ENCODE measurements at regions not wholly inside any gene's neighbourhood (a gene's known extent, or its start where the extent isn't known, plus 50 kb on each side); places are given as distances from the start of the nearest gene placed in this dataset.

DNA sequence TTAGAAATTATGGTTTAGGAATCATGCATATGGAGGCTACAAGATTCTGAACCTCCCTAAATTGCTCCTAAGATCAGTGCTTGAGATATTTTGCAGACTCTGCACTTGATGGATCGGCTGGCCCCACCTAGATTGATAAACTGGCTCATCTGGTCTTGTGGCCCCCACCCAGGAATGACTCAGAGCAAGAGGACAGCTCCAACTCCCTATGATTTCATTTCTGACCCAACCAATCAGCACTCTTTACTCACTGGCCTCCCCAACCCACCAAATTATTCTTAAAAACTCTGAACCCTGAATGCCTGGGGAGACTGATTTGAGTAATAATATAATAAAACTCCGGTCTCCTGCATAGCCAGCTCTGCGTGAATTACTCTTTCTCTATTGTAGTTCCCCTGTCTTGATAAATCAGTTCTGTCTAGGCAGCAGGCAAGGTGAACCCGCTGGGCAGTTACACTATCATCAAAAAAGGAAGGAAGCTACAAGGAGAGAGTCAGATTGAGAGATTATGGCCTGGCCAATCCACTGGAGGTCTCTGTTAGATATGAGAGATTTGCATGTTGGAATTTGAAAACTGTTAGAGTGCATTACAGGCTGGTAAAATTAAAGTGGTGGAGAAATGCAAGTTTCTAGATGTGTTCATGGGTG lies 245.8 kb downstream of the CSNK2A3 start:
- Mint-ChIP-seq H3K9me3 (no peaks in the 10 kb centered on the region), H3K4me3 (no peak overlapping the region), H3K27ac (ENCODE audit: unreplicated experiment) (no peak overlapping the region)

DNA sequence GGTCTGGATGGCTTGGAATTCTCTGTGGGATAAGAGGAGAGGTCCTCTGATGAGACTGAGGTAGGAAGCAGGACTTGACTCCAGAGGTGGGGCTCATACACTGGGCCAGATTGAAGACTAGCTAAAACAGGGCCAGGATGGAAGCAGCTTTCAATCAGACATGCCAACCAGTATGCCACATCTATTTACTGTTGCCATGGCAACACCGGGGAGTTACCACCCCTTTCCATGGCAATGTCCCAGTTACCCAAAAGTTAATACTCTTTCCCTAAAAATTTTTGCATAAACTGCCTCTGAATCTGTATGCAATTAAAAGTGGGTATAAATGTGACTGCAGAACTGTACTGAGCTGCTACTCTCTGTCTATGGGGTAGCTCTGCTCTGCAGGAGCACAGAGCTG lies 247.5 kb upstream of the ZBED5 start:
- TF ChIP-seq, protein P1, sequence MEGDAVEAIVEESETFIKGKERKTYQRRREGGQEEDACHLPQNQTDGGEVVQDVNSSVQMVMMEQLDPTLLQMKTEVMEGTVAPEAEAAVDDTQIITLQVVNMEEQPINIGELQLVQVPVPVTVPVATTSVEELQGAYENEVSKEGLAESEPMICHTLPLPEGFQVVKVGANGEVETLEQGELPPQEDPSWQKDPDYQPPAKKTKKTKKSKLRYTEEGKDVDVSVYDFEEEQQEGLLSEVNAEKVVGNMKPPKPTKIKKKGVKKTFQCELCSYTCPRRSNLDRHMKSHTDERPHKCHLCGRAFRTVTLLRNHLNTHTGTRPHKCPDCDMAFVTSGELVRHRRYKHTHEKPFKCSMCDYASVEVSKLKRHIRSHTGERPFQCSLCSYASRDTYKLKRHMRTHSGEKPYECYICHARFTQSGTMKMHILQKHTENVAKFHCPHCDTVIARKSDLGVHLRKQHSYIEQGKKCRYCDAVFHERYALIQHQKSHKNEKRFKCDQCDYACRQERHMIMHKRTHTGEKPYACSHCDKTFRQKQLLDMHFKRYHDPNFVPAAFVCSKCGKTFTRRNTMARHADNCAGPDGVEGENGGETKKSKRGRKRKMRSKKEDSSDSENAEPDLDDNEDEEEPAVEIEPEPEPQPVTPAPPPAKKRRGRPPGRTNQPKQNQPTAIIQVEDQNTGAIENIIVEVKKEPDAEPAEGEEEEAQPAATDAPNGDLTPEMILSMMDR (conservative IDR thresholded peaks at IDR 0.05): no peak
- Mint-ChIP-seq H3K27me3 (ENCODE audit: low read depth) (no peaks in the 10 kb centered on the region), H3K9me3 (peaks cover 2% of the 10 kb centered on the region), H3K36me3 (ENCODE audit: low read depth) (no peaks in the 10 kb centered on the region), H3K4me3 (no peak overlapping the region), H3K4me1 (no peaks in the 10 kb centered on the region), H3K27ac (ENCODE audit: unreplicated experiment) (no peak overlapping the region)
- DNase-seq (ENCODE audit: low read depth, low spot score): no peak

More for the DNA sequence above, 245.8 kb downstream of the CSNK2A3 start:
- no peaks in the 10 kb centered on the region for H3K27me3 Mint-ChIP-seq (ENCODE audit: low read depth)
- TF ChIP-seq, protein P1 (conservative IDR thresholded peaks at IDR 0.05): no peak
- no peaks in the 10 kb centered on the region for H3K4me1 Mint-ChIP-seq
- no peak for DNase-seq (ENCODE audit: low read depth, low spot score)
- no peaks in the 10 kb centered on the region for H3K36me3 Mint-ChIP-seq (ENCODE audit: low read depth)

DNA sequence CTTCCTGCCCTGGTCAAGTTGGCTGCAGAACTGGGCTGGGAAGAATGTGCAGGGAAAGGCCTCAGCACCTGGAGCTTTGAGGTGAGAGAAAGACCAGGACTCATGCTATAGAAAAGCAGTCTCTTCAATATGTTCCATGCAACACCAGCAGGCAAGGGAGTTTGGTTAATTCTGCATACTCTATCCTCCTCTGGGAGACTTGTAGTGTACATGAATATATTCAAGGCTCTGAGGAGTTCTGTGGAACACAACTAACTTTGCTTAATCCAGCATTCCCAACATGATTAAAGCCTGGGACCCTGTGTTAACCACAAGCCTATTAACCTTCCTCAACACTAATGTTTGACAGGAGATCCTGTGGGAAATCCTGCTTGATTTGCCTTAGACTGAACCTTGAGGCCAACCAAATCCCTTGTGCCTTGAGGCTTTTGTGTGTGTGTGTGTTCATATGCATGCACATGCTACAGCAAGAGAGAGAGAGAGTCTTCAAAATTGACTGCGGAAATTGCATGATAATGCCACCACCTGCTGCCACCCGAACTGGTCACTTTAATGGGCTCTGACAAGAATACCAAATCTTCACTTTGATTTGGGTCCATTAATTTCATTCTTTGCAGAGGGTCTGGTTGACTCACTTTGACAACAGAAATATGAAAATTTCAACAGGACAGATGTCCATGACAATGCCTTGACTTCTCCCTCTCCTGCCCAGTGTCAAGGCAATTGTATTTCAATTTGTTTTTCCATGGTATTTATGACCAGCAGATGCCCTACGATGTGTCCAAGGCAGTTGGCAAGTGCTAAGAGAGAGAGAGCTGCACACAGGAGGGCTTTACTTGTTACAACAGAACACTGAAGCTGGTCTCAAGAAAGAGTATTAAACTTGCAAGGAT lies 238.2 kb upstream of the ZBED5 start:
- TF ChIP-seq, protein P1 (conservative IDR thresholded peaks at IDR 0.05): no peak
- Mint-ChIP-seq H3K4me3 (no peak overlapping the region), H3K27ac (ENCODE audit: unreplicated experiment) (no peak overlapping the region), H3K9me3 (peaks cover 12% of the 10 kb centered on the region), H3K4me1 (no peaks in the 10 kb centered on the region), H3K36me3 (ENCODE audit: low read depth) (peaks cover 3% of the 10 kb centered on the region), H3K27me3 (ENCODE audit: low read depth) (no peaks in the 10 kb centered on the region)
- no peak for DNase-seq (ENCODE audit: low read depth, low spot score)

DNA sequence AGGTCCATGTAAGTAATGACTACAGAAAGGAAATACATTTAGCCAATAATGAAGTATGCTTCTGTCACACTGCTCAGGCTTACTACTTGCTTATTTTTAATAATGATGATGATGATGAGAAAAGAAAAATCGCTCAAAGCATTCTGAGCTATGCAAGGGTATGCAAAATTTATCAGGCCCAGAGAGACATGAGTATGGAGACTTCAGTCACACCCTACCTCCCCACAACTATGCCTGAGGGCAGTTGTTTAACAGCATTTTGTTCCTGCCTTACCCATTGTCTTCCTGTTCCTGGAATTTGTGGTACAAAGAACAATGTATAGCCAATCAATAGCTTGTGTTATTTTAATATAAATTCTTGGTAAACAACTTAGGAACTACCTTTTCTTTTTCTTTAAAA lies 232.6 kb upstream of the ZBED5 start:
- no peak for DNase-seq (ENCODE audit: low read depth, low spot score)
- Mint-ChIP-seq H3K36me3 (ENCODE audit: low read depth) (peaks cover 6% of the 10 kb centered on the region), H3K4me3 (no peak overlapping the region), H3K27ac (ENCODE audit: unreplicated experiment) (no peak overlapping the region), H3K27me3 (ENCODE audit: low read depth) (no peaks in the 10 kb centered on the region), H3K9me3 (peaks cover 21% of the 10 kb centered on the region), H3K4me1 (no peaks in the 10 kb centered on the region)
- TF ChIP-seq, protein P1 (conservative IDR thresholded peaks at IDR 0.05): no peak

DNA sequence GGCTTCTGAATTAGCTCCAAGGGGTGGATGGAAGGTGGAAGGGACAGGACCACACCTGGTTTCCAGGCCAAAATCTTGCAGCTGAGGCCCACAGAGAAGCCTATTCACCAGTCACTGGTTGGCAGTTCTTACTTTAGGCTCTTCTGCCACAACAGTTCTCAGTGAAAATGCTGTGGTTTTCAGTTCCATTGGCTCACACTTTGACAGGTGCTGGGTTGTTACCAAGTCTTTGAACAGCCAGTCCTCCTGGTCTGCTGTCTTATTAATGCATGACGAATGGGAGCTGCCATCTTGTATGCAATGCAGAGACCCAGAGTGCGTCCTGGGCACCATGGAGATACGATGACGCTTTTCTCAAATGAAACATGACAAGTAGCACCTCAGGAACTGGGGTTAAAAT lies 232.0 kb upstream of the ZBED5 start:
- DNase-seq (ENCODE audit: low read depth, low spot score): no peak
- TF ChIP-seq, protein P1 (conservative IDR thresholded peaks at IDR 0.05): no peak
- Mint-ChIP-seq H3K27ac (ENCODE audit: unreplicated experiment) (no peak overlapping the region), H3K9me3 (peaks cover 21% of the 10 kb centered on the region), H3K4me1 (no peaks in the 10 kb centered on the region), H3K36me3 (ENCODE audit: low read depth) (peaks cover 6% of the 10 kb centered on the region), H3K27me3 (ENCODE audit: low read depth) (no peaks in the 10 kb centered on the region), H3K4me3 (no peak overlapping the region)
